ENCODE measurements at regions not wholly inside any gene's neighbourhood (a gene's known extent, or its start where the extent isn't known, plus 50 kb on each side); places are given as distances from the start of the nearest gene placed in this dataset.

- Histone ChIP-seq H3K36me3 (ENCODE audit: control insufficient read depth in 2 of 2, insufficient read depth in 2 of 2, low read length in 2 of 2) (no peaks in the 10 kb centered on the region), H3K9me3 (ENCODE audit: control insufficient read depth in 2 of 2, low read length in 2 of 2) (no peaks in the 10 kb centered on the region), H3K9ac (ENCODE audit: low read length in 2 of 2) (no peak overlapping the region), H3K4me3 (ENCODE audit: low read length in 2 of 2) (no peak overlapping the region), H3K27me3 (ENCODE audit: control insufficient read depth in 1 of 2, insufficient read depth in 2 of 2, low read length in 2 of 2) (peaks cover 0 to under 1% of the 10 kb centered on the region in 2 donors), H3K27ac (ENCODE audit: low read length) (no peak overlapping the region), H3K4me1 (ENCODE audit: control insufficient read depth, insufficient read depth, low read length) (no peaks in the 10 kb centered on the region)
Observed at GRCh38 chr22:48635031-48635430, 1192.6 kb downstream of the BRD1 start.

DNA sequence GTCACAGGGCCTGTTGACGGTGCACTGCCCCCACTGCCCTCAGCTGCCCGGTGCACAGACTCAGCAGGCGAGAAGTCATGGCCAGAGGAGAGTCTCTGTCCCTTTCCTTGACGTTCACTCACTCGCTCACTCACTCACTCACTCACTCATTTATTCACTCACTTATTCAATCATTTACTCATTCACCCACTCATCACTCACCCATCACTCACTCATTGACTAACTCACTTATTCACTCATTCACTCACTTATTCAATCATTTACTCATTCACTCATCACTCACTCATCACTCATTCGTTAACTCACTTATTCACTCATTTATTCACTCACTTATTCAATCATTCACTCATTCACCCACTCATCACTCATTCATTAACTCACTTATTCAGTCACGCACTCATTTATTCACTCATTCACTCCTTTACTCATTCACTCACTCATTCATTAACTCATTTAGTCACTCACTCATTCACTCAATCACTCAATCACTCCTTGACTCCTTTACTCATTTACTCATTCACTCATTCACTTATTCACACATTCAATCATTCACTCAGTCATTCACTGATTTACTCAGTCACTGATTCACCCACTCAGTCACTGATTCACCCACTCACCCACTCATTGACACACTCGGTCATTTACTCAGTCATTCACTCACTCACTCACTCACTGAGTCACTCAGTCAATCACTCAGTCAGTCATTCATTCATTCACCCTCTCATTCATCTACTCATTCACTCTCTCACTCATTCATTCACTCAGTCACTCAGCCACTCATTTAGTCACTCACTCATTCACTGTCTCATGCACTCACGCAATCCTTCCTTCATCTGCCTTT, 1193.5 kb downstream of the BRD1 start:
- no peaks in the 10 kb centered on the region for H3K9me3 ChIP-seq (ENCODE audit: control insufficient read depth in 2 of 2, low read length in 2 of 2)
- H3K4me1 ChIP-seq (ENCODE audit: control insufficient read depth, insufficient read depth, low read length) = no peaks in the 10 kb centered on the region
- no peak overlapping the region for H3K27ac ChIP-seq (ENCODE audit: low read length)
- peaks cover 2% of the 10 kb centered on the region in 2 donors for H3K27me3 ChIP-seq (ENCODE audit: control insufficient read depth in 1 of 2, insufficient read depth in 2 of 2, low read length in 2 of 2)
- no peak overlapping the region for H3K4me3 ChIP-seq (ENCODE audit: low read length in 2 of 2)
- H3K9ac ChIP-seq (ENCODE audit: low read length in 2 of 2) = no peak overlapping the region
- no peaks in the 10 kb centered on the region for H3K36me3 ChIP-seq (ENCODE audit: control insufficient read depth in 2 of 2, insufficient read depth in 2 of 2, low read length in 2 of 2)

DNA sequence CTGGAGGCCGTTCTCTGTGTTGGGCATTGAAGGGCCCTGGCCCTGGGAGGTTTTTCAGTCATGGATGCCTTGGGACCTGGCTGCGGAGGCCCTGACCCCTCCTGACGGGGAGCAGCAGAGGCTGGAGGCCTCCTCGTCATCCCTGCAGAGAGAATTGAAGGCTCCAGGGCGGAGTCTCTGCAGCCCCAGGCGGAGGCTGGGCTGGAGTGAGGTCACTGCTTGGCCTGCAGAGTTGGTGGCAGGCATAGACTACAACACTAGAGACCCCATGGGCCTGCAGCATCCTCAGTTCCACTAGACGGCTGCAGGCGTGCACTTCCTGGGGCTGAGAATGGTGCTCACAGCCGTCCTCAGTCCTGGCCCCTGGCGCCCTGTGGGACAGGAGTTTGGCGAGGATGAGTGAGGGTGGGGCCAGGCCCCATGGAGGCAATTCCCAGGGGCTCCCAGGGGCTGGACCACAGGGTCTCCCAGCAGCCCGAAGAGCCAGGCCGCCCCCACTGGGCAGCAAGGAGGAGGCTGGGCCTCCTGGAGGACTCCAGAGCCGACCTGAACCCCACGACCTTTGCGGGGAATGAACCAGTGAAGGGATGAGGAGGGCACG, 1194.9 kb downstream of the BRD1 start:
- peaks cover 2% of the 10 kb centered on the region in 2 donors for H3K27me3 ChIP-seq (ENCODE audit: control insufficient read depth in 1 of 2, insufficient read depth in 2 of 2, low read length in 2 of 2)
- H3K36me3 ChIP-seq (ENCODE audit: control insufficient read depth in 2 of 2, insufficient read depth in 2 of 2, low read length in 2 of 2) = no peaks in the 10 kb centered on the region
- no peaks in the 10 kb centered on the region for H3K9me3 ChIP-seq (ENCODE audit: control insufficient read depth in 2 of 2, low read length in 2 of 2)
- H3K9ac ChIP-seq (ENCODE audit: low read length in 2 of 2) = no peak overlapping the region
- no peak overlapping the region for H3K27ac ChIP-seq (ENCODE audit: low read length)
- H3K4me3 ChIP-seq (ENCODE audit: low read length in 2 of 2) = no peak overlapping the region
- no peaks in the 10 kb centered on the region for H3K4me1 ChIP-seq (ENCODE audit: control insufficient read depth, insufficient read depth, low read length)

- Histone ChIP-seq H3K9me3 (ENCODE audit: control insufficient read depth in 2 of 2, low read length in 2 of 2) (no peaks in the 10 kb centered on the region), H3K27me3 (ENCODE audit: control insufficient read depth in 1 of 2, insufficient read depth in 2 of 2, low read length in 2 of 2) (peaks cover 2 to 4% of the 10 kb centered on the region in 2 donors), H3K36me3 (ENCODE audit: control insufficient read depth in 2 of 2, insufficient read depth in 2 of 2, low read length in 2 of 2) (no peaks in the 10 kb centered on the region), H3K4me3 (ENCODE audit: low read length in 2 of 2) (no peak overlapping the region), H3K4me1 (ENCODE audit: control insufficient read depth, insufficient read depth, low read length) (no peaks in the 10 kb centered on the region), H3K9ac (ENCODE audit: low read length in 2 of 2) (no peak overlapping the region), H3K27ac (ENCODE audit: low read length) (no peak overlapping the region)
Observed at GRCh38 chr22:48631288-48631863, 1196.3 kb downstream of the BRD1 start.

- H3K9ac ChIP-seq (ENCODE audit: low read length in 2 of 2) = no peak overlapping the region
- no peak overlapping the region for H3K27ac ChIP-seq (ENCODE audit: low read length)
Observed at GRCh38 chr22:48630848-48631247, 1196.8 kb downstream of the BRD1 start.

DNA sequence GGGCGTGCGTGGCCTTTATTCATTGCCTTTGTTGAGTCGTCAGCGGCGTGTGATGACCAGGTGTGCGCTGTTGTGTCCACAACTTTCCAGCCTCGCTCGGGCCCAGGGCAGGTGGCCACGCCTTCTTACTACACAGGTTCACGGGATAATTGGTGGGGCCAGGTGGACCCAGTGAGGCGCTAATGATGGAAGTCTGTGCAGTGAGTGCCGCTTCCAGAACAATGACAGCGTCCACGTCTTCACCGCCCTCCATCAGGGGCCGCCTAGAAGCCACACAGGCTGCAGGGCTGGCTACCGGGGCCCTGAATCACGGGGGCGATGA, 1197.3 kb downstream of the BRD1 start:
- H3K4me1 ChIP-seq (ENCODE audit: control insufficient read depth, insufficient read depth, low read length) = no peaks in the 10 kb centered on the region
- no peaks in the 10 kb centered on the region for H3K36me3 ChIP-seq (ENCODE audit: control insufficient read depth in 2 of 2, insufficient read depth in 2 of 2, low read length in 2 of 2)
- no peaks in the 10 kb centered on the region for H3K9me3 ChIP-seq (ENCODE audit: control insufficient read depth in 2 of 2, low read length in 2 of 2)
- H3K4me3 ChIP-seq (ENCODE audit: low read length in 2 of 2) = no peak overlapping the region
- no peak overlapping the region for H3K27ac ChIP-seq (ENCODE audit: low read length)
- H3K27me3 ChIP-seq (ENCODE audit: control insufficient read depth in 1 of 2, insufficient read depth in 2 of 2, low read length in 2 of 2) = peaks cover 2 to 4% of the 10 kb centered on the region in 2 donors
- H3K9ac ChIP-seq (ENCODE audit: low read length in 2 of 2) = no peak overlapping the region

More at GRCh38 chr22:48630848-48631247, 1196.8 kb downstream of the BRD1 start:
- no peaks in the 10 kb centered on the region for H3K9me3 ChIP-seq (ENCODE audit: control insufficient read depth in 2 of 2, low read length in 2 of 2)
- H3K27me3 ChIP-seq (ENCODE audit: control insufficient read depth in 1 of 2, insufficient read depth in 2 of 2, low read length in 2 of 2) = peaks cover 2 to 4% of the 10 kb centered on the region in 2 donors
- H3K4me1 ChIP-seq (ENCODE audit: control insufficient read depth, insufficient read depth, low read length) = no peaks in the 10 kb centered on the region
- H3K4me3 ChIP-seq (ENCODE audit: low read length in 2 of 2) = no peak overlapping the region
- no peaks in the 10 kb centered on the region for H3K36me3 ChIP-seq (ENCODE audit: control insufficient read depth in 2 of 2, insufficient read depth in 2 of 2, low read length in 2 of 2)

GRCh38 chr22:48629631-48630432, 1197.8 kb downstream of the BRD1 start:
- peaks cover 2 to 4% of the 10 kb centered on the region in 2 donors for H3K27me3 ChIP-seq (ENCODE audit: control insufficient read depth in 1 of 2, insufficient read depth in 2 of 2, low read length in 2 of 2)
- H3K4me3 ChIP-seq (ENCODE audit: low read length in 2 of 2) = no peak overlapping the region
- no peaks in the 10 kb centered on the region for H3K9me3 ChIP-seq (ENCODE audit: control insufficient read depth in 2 of 2, low read length in 2 of 2)

GRCh38 chr22:48628891-48629543, 1198.7 kb downstream of the BRD1 start:
- Histone ChIP-seq H3K27ac (ENCODE audit: low read length) (no peak overlapping the region), H3K9me3 (ENCODE audit: control insufficient read depth in 2 of 2, low read length in 2 of 2) (no peaks in the 10 kb centered on the region), H3K4me1 (ENCODE audit: control insufficient read depth, insufficient read depth, low read length) (no peaks in the 10 kb centered on the region), H3K9ac (ENCODE audit: low read length in 2 of 2) (no peak overlapping the region), H3K4me3 (ENCODE audit: low read length in 2 of 2) (no peak overlapping the region), H3K27me3 (ENCODE audit: control insufficient read depth in 1 of 2, insufficient read depth in 2 of 2, low read length in 2 of 2) (peaks cover 2 to 6% of the 10 kb centered on the region in 2 donors), H3K36me3 (ENCODE audit: control insufficient read depth in 2 of 2, insufficient read depth in 2 of 2, low read length in 2 of 2) (no peaks in the 10 kb centered on the region)

More at GRCh38 chr22:48629631-48630432, 1197.8 kb downstream of the BRD1 start:
- no peak overlapping the region for H3K9ac ChIP-seq (ENCODE audit: low read length in 2 of 2)
- no peak overlapping the region for H3K27ac ChIP-seq (ENCODE audit: low read length)
- no peaks in the 10 kb centered on the region for H3K4me1 ChIP-seq (ENCODE audit: control insufficient read depth, insufficient read depth, low read length)
- H3K36me3 ChIP-seq (ENCODE audit: control insufficient read depth in 2 of 2, insufficient read depth in 2 of 2, low read length in 2 of 2) = no peaks in the 10 kb centered on the region

- no peak overlapping the region for H3K4me3 ChIP-seq (ENCODE audit: low read length in 2 of 2)
- H3K9me3 ChIP-seq (ENCODE audit: control insufficient read depth in 2 of 2, low read length in 2 of 2) = no peaks in the 10 kb centered on the region
- no peak overlapping the region for H3K27ac ChIP-seq (ENCODE audit: low read length)
- no peaks in the 10 kb centered on the region for H3K36me3 ChIP-seq (ENCODE audit: control insufficient read depth in 2 of 2, insufficient read depth in 2 of 2, low read length in 2 of 2)
- H3K27me3 ChIP-seq (ENCODE audit: control insufficient read depth in 1 of 2, insufficient read depth in 2 of 2, low read length in 2 of 2) = peaks cover 2 to 6% of the 10 kb centered on the region in 2 donors
- no peaks in the 10 kb centered on the region for H3K4me1 ChIP-seq (ENCODE audit: control insufficient read depth, insufficient read depth, low read length)
- H3K9ac ChIP-seq (ENCODE audit: low read length in 2 of 2) = no peak overlapping the region
Observed at GRCh38 chr22:48627966-48628365, 1199.7 kb downstream of the BRD1 start.

GRCh38 chr22:48627203-48627602, 1200.5 kb downstream of the BRD1 start:
- Histone ChIP-seq H3K36me3 (ENCODE audit: control insufficient read depth in 2 of 2, insufficient read depth in 2 of 2, low read length in 2 of 2) (no peaks in the 10 kb centered on the region), H3K4me1 (ENCODE audit: control insufficient read depth, insufficient read depth, low read length) (no peaks in the 10 kb centered on the region), H3K27me3 (ENCODE audit: control insufficient read depth in 1 of 2, insufficient read depth in 2 of 2, low read length in 2 of 2) (peaks cover 2 to 6% of the 10 kb centered on the region in 2 donors), H3K9me3 (ENCODE audit: control insufficient read depth in 2 of 2, low read length in 2 of 2) (no peaks in the 10 kb centered on the region), H3K4me3 (ENCODE audit: low read length in 2 of 2) (no peak overlapping the region), H3K27ac (ENCODE audit: low read length) (no peak overlapping the region), H3K9ac (ENCODE audit: low read length in 2 of 2) (no peak overlapping the region)

Measured in stomach smooth muscle (tissue), 2 donors.